OCI-LY7 (cell line): ENCODE measurements at regions not wholly inside any gene's neighbourhood (a gene's known extent, or its start where the extent isn't known, plus 50 kb on each side); places are given as distances from the start of the nearest gene placed in this dataset.

Experiments
- BruUV-seq: library from RNA; stranded (reverse); fragments of 400-500 nt; replicated peaks from 2 replicates; lab custom pipeline; 2021; lab: Mats Ljungman, UMichigan
- CTCF ChIA-PET: fragments of 300-600 bp; sonication (Branson Sonifier 250); formaldehyde crosslinking; loops from one replicate; lab custom pipeline; 2022; ENCODE audit warnings: antibody characterized with exemption; ENCODE audit not compliant: unreplicated experiment; lab: Charles Lee
- POLR2A ChIA-PET: fragments of 300-600 bp; sonication (Branson Sonifier 250); formaldehyde crosslinking; loops from one replicate; lab custom pipeline; 2022; ENCODE audit warnings: antibody characterized with exemption; lab: Charles Lee
- DNase-seq: peaks from one replicate; pipeline ENCODE4 v3.0.0-alpha.2; 2015; ENCODE audit warnings: low spot score
- H2AFZ ChIP-seq: fragments of 200-600 bp; sonication (generic), shearing (Covaris generic); 2 replicates; pipeline ENCODE4 v1.6.1; 2014; ENCODE audit warnings: mild to moderate bottlenecking, antibody characterized with exemption, low read length, moderate library complexity
- H3K27ac ChIP-seq: fragments of 200-600 bp; sonication (generic); 2 replicates; pipeline ENCODE4 v1.5.1; 2014; ENCODE audit warnings: mixed run types, low read depth, mild to moderate bottlenecking, moderate library complexity, low read length, inconsistent platforms; ENCODE audit not compliant: poor library complexity, severe bottlenecking
- H3K36me3 ChIP-seq: fragments of 200-600 bp; sonication (generic); 2 replicates; pipeline ENCODE4 v1.6.1; 2014; ENCODE audit warnings: mild to moderate bottlenecking, antibody characterized with exemption, low read length, moderate library complexity, mixed read lengths; ENCODE audit not compliant: insufficient read depth
- H3K4me1 ChIP-seq: fragments of 200-600 bp; sonication (generic); 2 replicates; pipeline ENCODE4 v1.5.1; 2014; ENCODE audit warnings: mild to moderate bottlenecking, low read length; ENCODE audit not compliant: insufficient read depth, poor library complexity, severe bottlenecking
- H3K4me2 ChIP-seq: fragments of 200-600 bp; sonication (generic); 2 replicates; pipeline ENCODE4 v1.6.1; 2014; ENCODE audit warnings: mild to moderate bottlenecking, low read length
- H3K4me3 ChIP-seq: fragments of 200-600 bp; sonication (generic); 2 replicates; pipeline ENCODE4 v1.5.1; 2014; ENCODE audit warnings: mild to moderate bottlenecking, low read depth, low read length; ENCODE audit not compliant: poor library complexity, severe bottlenecking
- H3K79me2 ChIP-seq: fragments of 200-600 bp; sonication (generic); 2 replicates; pipeline ENCODE4 v1.6.1; 2016; ENCODE audit warnings: low read depth, mild to moderate bottlenecking, low read length, moderate library complexity, mixed read lengths; ENCODE audit not compliant: insufficient read depth
- H3K9me2 ChIP-seq: fragments of 200-600 bp; sonication (generic); 2 replicates; pipeline ENCODE4 v1.6.1; 2016; ENCODE audit warnings: mild to moderate bottlenecking, low read length, mixed read lengths; ENCODE audit not compliant: insufficient read depth
- H3K9me3 ChIP-seq: fragments of 200-600 bp; sonication (generic); 2 replicates; pipeline ENCODE4 v1.6.1; 2014; ENCODE audit warnings: mild to moderate bottlenecking, mixed run types, low read length, mixed read lengths
- H4K20me1 ChIP-seq: fragments of 200-600 bp; sonication (generic); 2 replicates; pipeline ENCODE4 v1.6.1; 2014; ENCODE audit warnings: mild to moderate bottlenecking, antibody characterized with exemption, low read length, moderate library complexity, mixed read lengths; ENCODE audit not compliant: insufficient read depth
- CTCF ChIP-seq: fragments of 200-600 bp; sonication (generic); conservative IDR thresholded peaks from 2 replicates; pipeline ENCODE4 v1.5.1; 2014; ENCODE audit warnings: mild to moderate bottlenecking, antibody characterized with exemption, low read length, moderate library complexity, mixed read lengths
- EZH2phosphoT487 ChIP-seq: fragments of 200-600 bp; sonication (generic); IDR thresholded peaks from 2 replicates; pipeline ENCODE4 v1.6.1; 2018; ENCODE audit warnings: low read depth, borderline replicate concordance, mild to moderate bottlenecking, mixed run types, antibody characterized with exemption, low read length, moderate library complexity, mixed read lengths
- intact Hi-C: fragments of 100-400 bp; cut with micrococcal nuclease; formaldehyde crosslinking; loops from one replicate; pipeline ENCODE4 v1.10.0; 2022; ENCODE audit not compliant: unreplicated experiment

GRCh38 chr13:24033527-24034302 is 126.8 kb upstream of the SPATA13 start:
- no peak overlapping the region for H3K4me2 ChIP-seq
- no peaks in the 10 kb centered on the region for H4K20me1 ChIP-seq
- DNase-seq, result no peak
- H3K9me2 ChIP-seq, result no peaks in the 10 kb centered on the region
- H3K79me2 ChIP-seq, result no peaks in the 10 kb centered on the region
- H3K36me3 ChIP-seq, result no peaks in the 10 kb centered on the region
- H3K4me3 ChIP-seq, result no peak overlapping the region
- no peaks in the 10 kb centered on the region for H3K4me1 ChIP-seq
- no peaks in the 10 kb centered on the region for H3K9me3 ChIP-seq
- no TSS peak for BruUV-seq
- CTCF ChIA-PET, result no interaction called here
- no peak overlapping the region for H3K27ac ChIP-seq
- intact Hi-C loops, result no loop called here
- POLR2A ChIA-PET, result no interaction called here
- H2AFZ ChIP-seq, result no peak overlapping the region
- TF ChIP-seq CTCF, result no peak
- TF ChIP-seq EZH2phosphoT487, result no peak

GRCh38 chr13:24035411-24035810 is 125.1 kb upstream of the SPATA13 start:
- no peak for DNase-seq
- intact Hi-C loops, result no loop called here
- BruUV-seq, result no TSS peak
- Histone ChIP-seq H4K20me1 (no peaks in the 10 kb centered on the region), H3K79me2 (no peaks in the 10 kb centered on the region), H3K27ac (no peak overlapping the region), H3K36me3 (no peaks in the 10 kb centered on the region), H3K4me1 (no peaks in the 10 kb centered on the region), H3K4me2 (no peak overlapping the region), H3K9me2 (no peaks in the 10 kb centered on the region), H2AFZ (no peak overlapping the region), H3K9me3 (no peaks in the 10 kb centered on the region), H3K4me3 (no peak overlapping the region)
- TF ChIP-seq CTCF, result no peak
- no peak for TF ChIP-seq EZH2phosphoT487
- ChIA-PET CTCF (no interaction called here), POLR2A (no interaction called here)

- no TSS peak for BruUV-seq
- Histone ChIP-seq H2AFZ (no peak overlapping the region), H3K4me2 (no peak overlapping the region), H4K20me1 (no peaks in the 10 kb centered on the region), H3K36me3 (no peaks in the 10 kb centered on the region), H3K4me3 (no peak overlapping the region), H3K4me1 (no peaks in the 10 kb centered on the region), H3K27ac (no peak overlapping the region), H3K79me2 (no peaks in the 10 kb centered on the region), H3K9me2 (no peaks in the 10 kb centered on the region), H3K9me3 (no peaks in the 10 kb centered on the region)
- intact Hi-C loops, result no loop called here
- ChIA-PET CTCF (no interaction called here), POLR2A (interaction anchor here (0.6 kb wide), 1 partner anchor 14 kb away, joined by 7 read pairs; no protein-coding TSS in a partner anchor)
- no peak for DNase-seq
- TF ChIP-seq CTCF (no peak), EZH2phosphoT487 (no peak)
These were observed 124.4 kb upstream of the SPATA13 start for GRCh38 chr13:24036115-24036514.
